Astrocyte (in vitro differentiated cells and primary cell): ENCODE measurements at regions not wholly inside any gene's neighbourhood (a gene's known extent, or its start where the extent isn't known, plus 50 kb on each side); places are given as distances from the start of the nearest gene placed in this dataset.

ENCODE experiments used
- DNase-seq: peaks from one replicate; pipeline ENCODE4 v3.0.0-alpha.2; 2010; ENCODE audit warnings: low read depth
- FAIRE-seq: peaks from 2 replicates; lab custom pipeline; 2011; peaks lifted over from hg19 to GRCh38; lab: Jason Lieb, UNC
- H2AFZ ChIP-seq: 2 replicates; pipeline ENCODE4 v1.6.0; 2012; ENCODE audit warnings: low read depth, low read length, inconsistent platforms
- H3K27ac ChIP-seq: 2 replicates; pipeline ENCODE4 v1.5.1; 2011; ENCODE audit warnings: low read depth, low read length, inconsistent platforms
- H3K27me3 ChIP-seq: 2 replicates; pipeline ENCODE4 v1.6.0; 2011; ENCODE audit warnings: low read length, inconsistent platforms; ENCODE audit not compliant: insufficient read depth
- H3K36me3 ChIP-seq: 2 replicates; pipeline ENCODE4 v1.5.1; 2011; ENCODE audit warnings: low read length, inconsistent platforms; ENCODE audit not compliant: insufficient read depth
- H3K4me1 ChIP-seq: 2 replicates; pipeline ENCODE4 v1.5.1; 2011; ENCODE audit warnings: low read length, inconsistent platforms; ENCODE audit not compliant: insufficient read depth
- H3K4me2 ChIP-seq: 2 replicates; pipeline ENCODE4 v1.6.0; 2012; ENCODE audit warnings: low read length, inconsistent platforms
- H3K4me3 ChIP-seq: 2 replicates; pipeline ENCODE4 v1.5.1; 2011; ENCODE audit warnings: low read depth, mild to moderate bottlenecking, low read length, inconsistent platforms; ENCODE audit not compliant: insufficient read depth
- H3K79me2 ChIP-seq: 2 replicates; pipeline ENCODE4 v1.6.0; 2012; ENCODE audit warnings: mild to moderate bottlenecking, low read length, inconsistent platforms; ENCODE audit not compliant: insufficient read depth
- H3K9ac ChIP-seq: 2 replicates; pipeline ENCODE4 v1.6.0; 2012; ENCODE audit warnings: mild to moderate bottlenecking, low read length, inconsistent platforms
- H3K9me3 ChIP-seq: 2 replicates; pipeline ENCODE4 v1.5.1; 2012; ENCODE audit warnings: low read depth, mild to moderate bottlenecking, low read length, inconsistent platforms; ENCODE audit not compliant: insufficient read depth
- H4K20me1 ChIP-seq: 2 replicates; pipeline ENCODE4 v1.6.0; 2012; ENCODE audit warnings: low read length, inconsistent platforms; ENCODE audit not compliant: insufficient read depth
- H3K27ac Mint-ChIP-seq: one replicate; pipeline ENCODE4 v1.8.0; 2021; ENCODE audit warnings: mild to moderate bottlenecking, mixed read lengths; ENCODE audit not compliant: unreplicated experiment
- H3K27me3 Mint-ChIP-seq: one replicate; pipeline ENCODE4 v1.8.0; 2021; ENCODE audit warnings: low read depth, mixed read lengths; ENCODE audit not compliant: unreplicated experiment
- H3K36me3 Mint-ChIP-seq: one replicate; pipeline ENCODE4 v1.8.0; 2021; ENCODE audit warnings: low read depth, mixed read lengths; ENCODE audit not compliant: unreplicated experiment
- H3K4me1 Mint-ChIP-seq: one replicate; pipeline ENCODE4 v1.8.0; 2021; ENCODE audit warnings: low read depth, mixed read lengths; ENCODE audit not compliant: unreplicated experiment
- H3K4me3 Mint-ChIP-seq: one replicate; pipeline ENCODE4 v1.8.0; 2021; ENCODE audit warnings: mild to moderate bottlenecking, moderate library complexity, mixed read lengths; ENCODE audit not compliant: unreplicated experiment
- H3K9me3 Mint-ChIP-seq: one replicate; pipeline ENCODE4 v1.8.0; 2021; ENCODE audit warnings: mild to moderate bottlenecking, mixed read lengths; ENCODE audit not compliant: unreplicated experiment
- EZH2 ChIP-seq: IDR thresholded peaks from 2 replicates; pipeline ENCODE4 v1.6.1; 2012; ENCODE audit warnings: mild to moderate bottlenecking, low read length, inconsistent platforms; ENCODE audit not compliant: insufficient read depth
- TF ChIP-seq, protein P1 (sequence below): IDR thresholded peaks from 2 replicates; pipeline ENCODE4 v1.5.1; 2011; ENCODE audit warnings: low read depth, mild to moderate bottlenecking, inconsistent platforms, low read length, moderate library complexity; ENCODE audit not compliant: insufficient read depth

DNA sequence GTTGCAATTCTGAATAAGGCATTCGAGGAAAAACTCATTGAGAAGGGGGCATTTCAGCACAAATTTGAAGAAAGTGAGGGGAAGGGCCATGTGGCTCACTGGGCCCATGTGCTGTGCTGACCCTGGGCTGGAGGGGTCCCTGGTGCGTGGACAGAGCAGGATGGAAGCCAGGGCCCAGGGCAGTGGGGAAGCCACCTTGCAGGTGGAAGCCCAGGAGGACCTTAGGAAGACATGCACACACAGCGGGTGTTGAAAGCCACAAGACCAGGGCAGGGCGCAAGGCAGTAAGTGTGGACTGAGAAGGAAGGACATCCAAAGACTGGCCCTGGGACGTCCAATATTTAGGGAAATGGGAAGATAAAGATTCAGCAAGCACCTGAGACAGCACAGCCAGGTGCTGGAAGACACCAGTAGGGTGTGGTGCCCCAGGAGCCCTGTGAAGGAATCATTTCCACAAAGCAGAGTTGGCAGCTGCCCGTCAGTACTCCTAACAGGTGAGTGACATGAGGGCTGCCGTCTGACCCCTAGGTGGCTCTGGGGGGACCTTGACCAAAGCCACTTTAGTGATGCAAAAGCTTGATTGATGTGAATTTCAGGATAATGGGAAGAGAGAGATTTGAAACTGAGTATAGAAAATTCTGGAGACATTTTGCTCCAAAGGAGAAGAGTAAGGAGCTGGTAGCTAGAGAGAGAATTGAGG lies 254.4 kb upstream of the EXOC2 start:
- H3K27me3 Mint-ChIP-seq: peaks cover 20% of the 10 kb centered on the region

DNA sequence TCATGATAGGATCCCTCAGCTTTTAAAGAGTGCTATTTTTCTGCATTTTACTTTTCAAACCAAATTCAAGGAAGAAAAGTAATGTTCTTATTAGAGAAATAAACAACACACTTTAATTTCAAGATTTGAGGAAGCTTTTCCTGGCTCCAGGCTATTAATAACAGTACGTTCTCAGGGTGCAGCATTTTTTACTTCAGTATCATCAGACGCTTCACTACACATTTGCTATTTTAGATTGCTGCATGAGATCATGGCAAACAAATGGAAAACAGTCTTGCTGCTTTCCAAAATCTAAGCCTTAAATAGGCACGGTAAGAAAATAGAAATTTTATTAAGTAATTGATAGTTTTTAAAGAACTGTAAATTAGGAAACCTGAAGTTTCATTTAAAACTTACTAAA lies 253.6 kb upstream of the EXOC2 start:
- Mint-ChIP-seq H3K4me1 (no peaks in the 10 kb centered on the region), H3K9me3 (peaks cover 2% of the 10 kb centered on the region), H3K36me3 (peaks cover 2% of the 10 kb centered on the region), H3K4me3 (no peak overlapping the region), H3K27me3 (peaks cover 27% of the 10 kb centered on the region), H3K27ac (no peak overlapping the region)
- Histone ChIP-seq H3K36me3 (no peaks in the 10 kb centered on the region), H3K9me3 (peaks cover 5% of the 10 kb centered on the region), H3K27ac (no peak overlapping the region), H3K27me3 (no peaks in the 10 kb centered on the region), H4K20me1 (no peaks in the 10 kb centered on the region), H3K4me1 (no peaks in the 10 kb centered on the region), H3K4me2 (no peak overlapping the region), H3K9ac (no peak overlapping the region), H3K79me2 (no peaks in the 10 kb centered on the region), H3K4me3 (no peak overlapping the region), H2AFZ (no peak overlapping the region)
- TF ChIP-seq EZH2: no peak
- TF ChIP-seq, protein P1, sequence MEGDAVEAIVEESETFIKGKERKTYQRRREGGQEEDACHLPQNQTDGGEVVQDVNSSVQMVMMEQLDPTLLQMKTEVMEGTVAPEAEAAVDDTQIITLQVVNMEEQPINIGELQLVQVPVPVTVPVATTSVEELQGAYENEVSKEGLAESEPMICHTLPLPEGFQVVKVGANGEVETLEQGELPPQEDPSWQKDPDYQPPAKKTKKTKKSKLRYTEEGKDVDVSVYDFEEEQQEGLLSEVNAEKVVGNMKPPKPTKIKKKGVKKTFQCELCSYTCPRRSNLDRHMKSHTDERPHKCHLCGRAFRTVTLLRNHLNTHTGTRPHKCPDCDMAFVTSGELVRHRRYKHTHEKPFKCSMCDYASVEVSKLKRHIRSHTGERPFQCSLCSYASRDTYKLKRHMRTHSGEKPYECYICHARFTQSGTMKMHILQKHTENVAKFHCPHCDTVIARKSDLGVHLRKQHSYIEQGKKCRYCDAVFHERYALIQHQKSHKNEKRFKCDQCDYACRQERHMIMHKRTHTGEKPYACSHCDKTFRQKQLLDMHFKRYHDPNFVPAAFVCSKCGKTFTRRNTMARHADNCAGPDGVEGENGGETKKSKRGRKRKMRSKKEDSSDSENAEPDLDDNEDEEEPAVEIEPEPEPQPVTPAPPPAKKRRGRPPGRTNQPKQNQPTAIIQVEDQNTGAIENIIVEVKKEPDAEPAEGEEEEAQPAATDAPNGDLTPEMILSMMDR: no peak
- FAIRE-seq (no peak), DNase-seq (no peak)

More for the DNA sequence above, 254.4 kb upstream of the EXOC2 start:
- Mint-ChIP-seq H3K4me1 (no peaks in the 10 kb centered on the region), H3K36me3 (no peaks in the 10 kb centered on the region), H3K4me3 (no peak overlapping the region), H3K27ac (no peak overlapping the region), H3K9me3 (peaks cover 2% of the 10 kb centered on the region)
- Histone ChIP-seq H3K27me3 (no peaks in the 10 kb centered on the region), H3K4me1 (no peaks in the 10 kb centered on the region), H3K9ac (no peak overlapping the region), H3K27ac (no peak overlapping the region), H3K4me3 (no peak overlapping the region), H4K20me1 (no peaks in the 10 kb centered on the region), H2AFZ (no peak overlapping the region), H3K79me2 (no peaks in the 10 kb centered on the region), H3K9me3 (peaks cover 5% of the 10 kb centered on the region), H3K4me2 (no peak overlapping the region), H3K36me3 (no peaks in the 10 kb centered on the region)
- TF ChIP-seq EZH2: no peak
- TF ChIP-seq, protein P1: no peak
- no peak for DNase-seq
- FAIRE-seq: no peak

DNA sequence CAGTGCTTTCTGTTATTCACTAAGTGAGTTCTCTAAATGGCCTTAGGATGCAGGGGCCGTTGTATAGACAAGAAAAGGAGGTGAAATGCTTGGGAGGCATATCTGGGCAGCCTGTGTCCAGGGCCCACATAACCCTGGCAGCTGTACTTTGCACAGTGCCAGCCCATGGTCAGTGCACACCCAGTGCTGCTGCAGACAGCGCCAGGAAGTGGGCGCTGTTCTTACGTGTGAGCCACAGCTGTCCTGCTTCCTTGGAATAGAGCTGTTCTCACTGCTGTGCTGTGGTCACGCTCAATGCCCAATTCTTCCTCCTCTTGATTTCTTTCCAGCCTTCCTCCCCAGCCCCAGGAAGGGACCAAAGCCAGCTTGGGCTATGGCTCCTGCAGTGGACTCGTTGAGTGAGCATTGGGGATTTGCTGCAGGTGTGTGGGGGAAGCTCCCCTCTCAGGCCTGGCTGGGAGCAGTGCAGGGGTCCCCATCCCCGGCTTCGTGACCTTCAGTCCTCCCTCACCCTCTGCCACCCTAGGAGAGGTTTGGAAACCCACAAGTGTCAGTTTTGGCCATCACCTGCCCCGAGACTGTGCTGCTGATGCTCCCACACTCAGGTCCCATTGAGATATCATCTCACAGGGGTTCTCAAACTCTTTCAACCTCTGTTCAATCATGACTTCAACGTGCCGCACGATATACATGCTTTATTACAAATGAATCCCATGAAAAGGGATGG lies 246.8 kb upstream of the EXOC2 start:
- Histone ChIP-seq H2AFZ (no peak overlapping the region), H4K20me1 (no peaks in the 10 kb centered on the region), H3K4me2 (no peak overlapping the region), H3K79me2 (no peaks in the 10 kb centered on the region), H3K27me3 (no peaks in the 10 kb centered on the region), H3K36me3 (no peaks in the 10 kb centered on the region), H3K9ac (no peak overlapping the region), H3K4me3 (no peak overlapping the region), H3K9me3 (peaks cover 5% of the 10 kb centered on the region), H3K27ac (no peak overlapping the region), H3K4me1 (no peaks in the 10 kb centered on the region)
- TF ChIP-seq EZH2: no peak
- TF ChIP-seq, protein P1: no peak
- Mint-ChIP-seq H3K27me3 (peaks cover 64% of the 10 kb centered on the region), H3K27ac (no peak overlapping the region), H3K4me1 (peaks cover 5% of the 10 kb centered on the region), H3K36me3 (peaks cover 2% of the 10 kb centered on the region), H3K4me3 (no peak overlapping the region), H3K9me3 (peaks cover 5% of the 10 kb centered on the region)
- DNase-seq (no peak), FAIRE-seq (no peak)
